Loucy (cell line): ENCODE measurements at regions not wholly inside any gene's neighbourhood (a gene's known extent, or its start where the extent isn't known, plus 50 kb on each side); places are given as distances from the start of the nearest gene placed in this dataset.

Experiments used
- H2AFZ ChIP-seq: fragments of 200-600 bp; sonication (generic); 2 replicates; pipeline ENCODE4 v1.6.0; 2016; ENCODE audit warnings: antibody characterized with exemption, mild to moderate bottlenecking, low read length, moderate library complexity
- H3F3A ChIP-seq: fragments of 200-600 bp; 2 replicates; pipeline ENCODE4 v1.6.0; 2016; ENCODE audit warnings: antibody characterized with exemption, low read depth, mild to moderate bottlenecking
- H3K27me3 ChIP-seq: fragments of 200-600 bp; sonication (generic); 2 replicates; pipeline ENCODE4 v1.6.1; 2014; ENCODE audit warnings: low read length, mild to moderate bottlenecking; ENCODE audit not compliant: insufficient read depth, poor library complexity, severe bottlenecking
- H3K36me3 ChIP-seq: fragments of 200-600 bp; sonication (generic); 2 replicates; pipeline ENCODE4 v1.6.1; 2016; ENCODE audit warnings: low read length; ENCODE audit not compliant: insufficient read depth
- H3K4me1 ChIP-seq: fragments of 200-600 bp; sonication (generic); 2 replicates; pipeline ENCODE4 v1.5.1; 2014; ENCODE audit warnings: low read length, mild to moderate bottlenecking; ENCODE audit not compliant: insufficient read depth, poor library complexity, severe bottlenecking
- H3K4me2 ChIP-seq: fragments of 200-600 bp; sonication (generic); 2 replicates; pipeline ENCODE4 v1.6.0; 2014; ENCODE audit warnings: antibody characterized with exemption, low read length, low read depth, mild to moderate bottlenecking; ENCODE audit not compliant: poor library complexity, severe bottlenecking
- H3K4me3 ChIP-seq: fragments of 200-600 bp; sonication (generic); 2 replicates; pipeline ENCODE4 v1.5.1; 2014; ENCODE audit warnings: low read length, mild to moderate bottlenecking, mixed read lengths; ENCODE audit not compliant: poor library complexity, severe bottlenecking
- H3K79me2 ChIP-seq: fragments of 200-600 bp; sonication (generic); 2 replicates; pipeline ENCODE4 v1.6.1; 2014; ENCODE audit warnings: low read length; ENCODE audit not compliant: insufficient read depth
- H3K9ac ChIP-seq: fragments of 200-600 bp; sonication (generic); 2 replicates; pipeline ENCODE4 v1.6.0; 2014; ENCODE audit warnings: mild to moderate bottlenecking, low read depth, low read length, moderate library complexity; ENCODE audit not compliant: poor library complexity, severe bottlenecking
- H3K9me2 ChIP-seq: fragments of 200-600 bp; sonication (generic); replicated peaks from 2 replicates; pipeline ENCODE4 v1.6.1; 2016; ENCODE audit warnings: low read depth, low read length, mixed read lengths
- H3K9me3 ChIP-seq: fragments of 200-600 bp; sonication (generic); 2 replicates; pipeline ENCODE4 v1.6.1; 2014; ENCODE audit warnings: mild to moderate bottlenecking, antibody characterized with exemption, low read length, low read depth; ENCODE audit not compliant: insufficient read depth
- H4K20me1 ChIP-seq: fragments of 200-600 bp; sonication (generic); 2 replicates; pipeline ENCODE4 v1.6.0; 2014; ENCODE audit warnings: antibody characterized with exemption, low read length, mild to moderate bottlenecking; ENCODE audit not compliant: insufficient read depth, poor library complexity, severe bottlenecking
- EZH2phosphoT487 ChIP-seq: fragments of 200-600 bp; IDR thresholded peaks from 2 replicates; pipeline ENCODE4 v1.6.1; 2018; ENCODE audit warnings: antibody characterized with exemption, mild to moderate bottlenecking, moderate library complexity, borderline replicate concordance
- TF ChIP-seq, protein P1 (sequence below): fragments of 200-600 bp; sonication (generic); conservative IDR thresholded peaks from 2 replicates; pipeline ENCODE4 v1.5.1; 2014; ENCODE audit warnings: mild to moderate bottlenecking, antibody characterized with exemption, low read length

DNA sequence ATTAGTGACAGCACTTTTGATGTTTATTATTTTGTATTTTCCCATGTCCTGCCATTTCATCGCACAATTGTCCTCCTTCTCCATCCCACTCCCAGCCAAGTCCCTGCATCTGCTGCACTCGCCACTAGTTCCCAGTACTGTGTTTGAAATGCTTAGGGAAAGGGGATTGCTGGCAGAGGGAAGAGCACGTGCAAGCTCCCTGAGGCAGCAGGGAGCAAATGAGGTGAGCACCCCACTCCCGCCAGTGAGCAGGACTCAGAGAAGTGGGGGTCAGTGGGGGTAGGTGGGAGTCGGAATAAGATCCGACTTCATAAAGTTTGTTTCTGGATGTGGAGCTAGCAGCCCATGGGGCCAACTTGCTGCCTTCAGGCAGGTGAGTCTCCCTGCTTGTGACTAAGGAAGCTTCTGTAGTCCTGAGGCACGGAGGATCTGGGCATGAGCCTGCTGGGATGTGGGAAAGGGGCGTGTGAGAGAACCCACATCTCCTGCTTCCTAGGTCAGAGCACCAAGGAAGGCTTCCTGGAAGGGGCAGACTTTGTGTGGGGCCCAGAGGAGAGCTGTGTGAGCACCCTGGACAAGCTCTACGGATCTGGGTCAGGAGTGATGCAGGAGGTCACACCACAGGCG is 99.7 kb upstream of the TLE3 start:
- no peak overlapping the region for H2AFZ ChIP-seq
- no peaks in the 10 kb centered on the region for H4K20me1 ChIP-seq
- no peaks in the 10 kb centered on the region for H3K79me2 ChIP-seq
- H3K4me2 ChIP-seq, result no peak overlapping the region
- no peaks in the 10 kb centered on the region for H3K9me2 ChIP-seq
- H3K9ac ChIP-seq, result no peak overlapping the region
- H3K4me3 ChIP-seq, result no peak overlapping the region
- TF ChIP-seq, protein P1, sequence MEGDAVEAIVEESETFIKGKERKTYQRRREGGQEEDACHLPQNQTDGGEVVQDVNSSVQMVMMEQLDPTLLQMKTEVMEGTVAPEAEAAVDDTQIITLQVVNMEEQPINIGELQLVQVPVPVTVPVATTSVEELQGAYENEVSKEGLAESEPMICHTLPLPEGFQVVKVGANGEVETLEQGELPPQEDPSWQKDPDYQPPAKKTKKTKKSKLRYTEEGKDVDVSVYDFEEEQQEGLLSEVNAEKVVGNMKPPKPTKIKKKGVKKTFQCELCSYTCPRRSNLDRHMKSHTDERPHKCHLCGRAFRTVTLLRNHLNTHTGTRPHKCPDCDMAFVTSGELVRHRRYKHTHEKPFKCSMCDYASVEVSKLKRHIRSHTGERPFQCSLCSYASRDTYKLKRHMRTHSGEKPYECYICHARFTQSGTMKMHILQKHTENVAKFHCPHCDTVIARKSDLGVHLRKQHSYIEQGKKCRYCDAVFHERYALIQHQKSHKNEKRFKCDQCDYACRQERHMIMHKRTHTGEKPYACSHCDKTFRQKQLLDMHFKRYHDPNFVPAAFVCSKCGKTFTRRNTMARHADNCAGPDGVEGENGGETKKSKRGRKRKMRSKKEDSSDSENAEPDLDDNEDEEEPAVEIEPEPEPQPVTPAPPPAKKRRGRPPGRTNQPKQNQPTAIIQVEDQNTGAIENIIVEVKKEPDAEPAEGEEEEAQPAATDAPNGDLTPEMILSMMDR, result no peak
- no peak for TF ChIP-seq EZH2phosphoT487
- no peaks in the 10 kb centered on the region for H3F3A ChIP-seq
- H3K27me3 ChIP-seq, result no peaks in the 10 kb centered on the region
- peaks cover 27% of the 10 kb centered on the region for H3K4me1 ChIP-seq
- no peaks in the 10 kb centered on the region for H3K36me3 ChIP-seq
- H3K9me3 ChIP-seq, result no peaks in the 10 kb centered on the region

DNA sequence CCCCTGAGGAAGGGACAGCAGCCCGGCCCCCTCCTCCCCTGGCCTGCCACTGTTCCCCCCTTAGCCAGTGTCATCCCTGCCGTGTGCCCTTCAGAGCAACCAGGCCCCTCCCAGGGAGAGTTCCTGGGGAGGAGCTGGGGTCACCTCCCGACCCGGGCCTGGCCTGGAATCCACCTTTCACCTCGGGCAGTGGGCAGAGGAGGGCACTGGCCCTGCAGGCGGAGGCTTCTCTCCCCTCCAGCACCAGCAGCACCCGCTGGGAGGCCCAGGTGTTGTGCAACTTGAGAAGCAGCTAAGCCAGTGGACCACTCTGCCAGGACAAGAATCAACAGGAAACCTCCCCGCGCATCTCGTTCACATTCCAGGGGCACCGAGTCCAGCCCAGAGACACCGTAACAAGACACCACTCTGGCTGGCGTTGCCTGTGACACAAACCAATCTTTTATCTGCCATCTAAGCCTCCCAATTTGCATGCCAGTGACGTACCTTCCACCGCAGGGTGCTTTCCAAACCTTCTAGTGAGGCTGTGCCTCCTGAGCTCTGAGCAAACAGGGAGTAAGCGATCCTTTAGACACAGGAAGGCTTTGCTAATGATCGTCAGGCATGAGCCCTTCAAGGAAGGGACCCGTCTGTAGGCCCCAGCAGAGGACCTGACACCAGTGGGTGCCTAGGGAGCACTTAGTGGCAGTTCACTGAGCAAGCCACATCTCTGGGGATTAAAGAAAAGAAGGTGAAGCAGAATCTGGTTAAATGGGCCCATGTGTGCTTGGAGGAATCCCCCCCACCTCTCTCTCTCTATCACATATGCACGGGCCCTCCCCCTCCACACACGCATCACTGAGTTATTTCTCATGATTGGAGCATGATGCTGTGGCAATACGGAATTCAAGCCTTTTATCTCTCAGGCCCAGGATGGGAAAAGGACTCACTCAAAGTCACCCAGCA is 98.9 kb upstream of the TLE3 start:
- TF ChIP-seq, protein P1, result no peak
- no peak for TF ChIP-seq EZH2phosphoT487
- Histone ChIP-seq H3K79me2 (no peaks in the 10 kb centered on the region), H3K9ac (no peak overlapping the region), H2AFZ (no peak overlapping the region), H3K4me2 (no peak overlapping the region), H3K9me2 (no peaks in the 10 kb centered on the region), H3K4me3 (no peak overlapping the region), H3F3A (no peaks in the 10 kb centered on the region), H4K20me1 (no peaks in the 10 kb centered on the region), H3K36me3 (no peaks in the 10 kb centered on the region), H3K9me3 (no peaks in the 10 kb centered on the region), H3K27me3 (no peaks in the 10 kb centered on the region), H3K4me1 (peaks cover 27% of the 10 kb centered on the region)

DNA sequence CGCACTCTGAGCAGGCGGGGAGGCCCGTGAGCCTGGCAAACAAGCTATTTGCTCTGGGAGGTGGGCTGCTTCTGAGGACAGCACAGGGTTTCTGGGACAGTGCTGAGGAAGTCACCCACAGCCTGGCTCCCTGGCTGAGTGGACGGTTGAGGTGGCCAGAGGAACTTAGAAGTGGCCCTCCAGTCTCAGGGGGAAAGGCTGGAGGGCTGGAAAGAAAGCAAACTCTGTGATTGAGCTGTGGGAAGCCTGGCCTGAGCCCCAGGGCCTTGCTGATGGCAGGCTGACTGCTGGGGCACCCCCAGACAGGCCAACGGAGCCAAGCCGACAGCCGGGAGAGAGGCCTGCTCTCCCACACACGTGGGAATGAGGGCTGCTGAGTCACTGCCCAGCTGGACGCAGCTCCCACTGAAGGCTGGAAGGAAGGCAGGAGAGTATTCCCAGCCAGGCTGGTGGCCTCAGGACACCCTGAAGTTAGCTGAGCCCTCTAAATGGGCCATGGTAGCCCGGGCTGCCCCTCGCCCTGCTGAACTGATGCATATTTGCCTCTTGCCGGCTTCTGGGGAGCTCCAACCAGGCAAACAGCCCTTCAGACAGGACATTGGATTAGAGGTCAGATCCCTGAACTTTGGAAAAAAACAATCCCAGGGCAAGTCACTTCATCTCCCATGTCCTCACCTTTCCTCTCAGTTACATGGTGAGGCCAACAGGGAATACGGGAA is 98.0 kb upstream of the TLE3 start:
- Histone ChIP-seq H3K79me2 (no peaks in the 10 kb centered on the region), H3K9me3 (no peaks in the 10 kb centered on the region), H3K4me1 (peaks cover 22% of the 10 kb centered on the region), H4K20me1 (no peaks in the 10 kb centered on the region), H3K27me3 (no peaks in the 10 kb centered on the region), H3K9ac (no peak overlapping the region), H3K4me2 (no peak overlapping the region), H3K36me3 (no peaks in the 10 kb centered on the region), H3F3A (no peaks in the 10 kb centered on the region), H2AFZ (no peak overlapping the region), H3K9me2 (no peaks in the 10 kb centered on the region), H3K4me3 (no peak overlapping the region)
- TF ChIP-seq EZH2phosphoT487, result no peak
- TF ChIP-seq, protein P1, result no peak
